T-helper 17 cell (primary cell): ENCODE measurements at regions not wholly inside any gene's neighbourhood (a gene's known extent, or its start where the extent isn't known, plus 50 kb on each side); places are given as distances from the start of the nearest gene placed in this dataset.
"Not testable (repeated sequence)": the region's sequence is repeated elsewhere in the genome, so short reads cannot be mapped to it uniquely, and the experiment has no call there.

Source experiments
- ATAC-seq: fragments of 150-1000 bp; cut with Tn5 transposase; 2 replicates; pipeline ENCODE4 v1.10.0; 2021; ENCODE audit warnings: mild to moderate bottlenecking, moderate library complexity
- DNase-seq, 3 donors: peaks; one replicate each; pipeline versions ENCODE4 v3.0.0 to v3.0.0-alpha.2; 2020 to 2021
- H3K9me3 ChIP-seq: one replicate; pipeline ENCODE4 v1.7.0; 2013; ENCODE audit warnings: low read length, mild to moderate bottlenecking; ENCODE audit not compliant: control insufficient read depth, poor library complexity, severe bottlenecking
- H3K27ac Mint-ChIP-seq: one replicate; pipeline ENCODE4 v1.8.0; 2022; ENCODE audit warnings: mild to moderate bottlenecking, moderate library complexity, mixed read lengths
- H3K27me3 Mint-ChIP-seq: one replicate; pipeline ENCODE4 v1.8.0; 2022; ENCODE audit warnings: mixed read lengths
- H3K36me3 Mint-ChIP-seq: one replicate; pipeline ENCODE4 v1.8.0; 2022; ENCODE audit warnings: low read depth, mixed read lengths
- H3K4me1 Mint-ChIP-seq: one replicate; pipeline ENCODE4 v1.8.0; 2022; ENCODE audit warnings: mild to moderate bottlenecking, mixed read lengths
- H3K4me3 Mint-ChIP-seq: one replicate; pipeline ENCODE4 v1.8.0; 2022; ENCODE audit warnings: mild to moderate bottlenecking, moderate library complexity, mixed read lengths

DNA sequence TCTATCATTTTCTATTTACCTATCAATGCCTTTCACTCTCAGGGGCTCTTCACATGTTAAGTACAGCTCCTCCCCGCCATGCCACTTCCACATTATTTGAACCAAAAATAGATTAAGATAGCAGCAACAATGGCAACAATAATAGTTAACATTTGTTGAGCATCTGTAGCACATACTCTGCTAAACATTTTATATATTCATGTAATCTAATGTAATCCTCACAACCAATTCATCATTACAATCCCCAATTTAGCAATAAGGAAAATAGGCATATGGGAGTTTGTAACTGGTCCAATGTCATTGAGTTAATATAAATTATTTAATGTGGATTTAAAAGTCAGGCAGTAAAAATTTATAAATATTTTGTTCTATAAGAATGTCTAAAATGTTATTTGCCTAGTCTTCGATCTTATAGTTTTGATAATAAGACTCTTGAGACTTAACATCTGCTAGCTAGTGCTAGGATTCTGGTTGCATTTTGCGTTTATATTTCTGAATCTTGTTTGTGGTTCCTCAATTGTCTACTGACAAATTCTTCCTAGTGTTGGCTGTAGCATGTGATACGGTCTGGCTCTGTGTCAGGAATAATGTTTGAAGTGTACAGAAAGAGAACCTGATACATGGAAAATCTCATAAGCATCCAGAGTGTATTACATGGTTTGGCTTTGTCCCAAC lies 621.5 kb upstream of the LUZP2 start:
- Mint-ChIP-seq H3K27me3 (no peaks in the 10 kb centered on the region), H3K4me1 (no peaks in the 10 kb centered on the region), H3K36me3 (no peaks in the 10 kb centered on the region), H3K4me3 (no peak overlapping the region), H3K27ac (no peak overlapping the region)
- ATAC-seq: no peak
- no peaks in the 10 kb centered on the region for H3K9me3 ChIP-seq
- no peak for DNase-seq

DNA sequence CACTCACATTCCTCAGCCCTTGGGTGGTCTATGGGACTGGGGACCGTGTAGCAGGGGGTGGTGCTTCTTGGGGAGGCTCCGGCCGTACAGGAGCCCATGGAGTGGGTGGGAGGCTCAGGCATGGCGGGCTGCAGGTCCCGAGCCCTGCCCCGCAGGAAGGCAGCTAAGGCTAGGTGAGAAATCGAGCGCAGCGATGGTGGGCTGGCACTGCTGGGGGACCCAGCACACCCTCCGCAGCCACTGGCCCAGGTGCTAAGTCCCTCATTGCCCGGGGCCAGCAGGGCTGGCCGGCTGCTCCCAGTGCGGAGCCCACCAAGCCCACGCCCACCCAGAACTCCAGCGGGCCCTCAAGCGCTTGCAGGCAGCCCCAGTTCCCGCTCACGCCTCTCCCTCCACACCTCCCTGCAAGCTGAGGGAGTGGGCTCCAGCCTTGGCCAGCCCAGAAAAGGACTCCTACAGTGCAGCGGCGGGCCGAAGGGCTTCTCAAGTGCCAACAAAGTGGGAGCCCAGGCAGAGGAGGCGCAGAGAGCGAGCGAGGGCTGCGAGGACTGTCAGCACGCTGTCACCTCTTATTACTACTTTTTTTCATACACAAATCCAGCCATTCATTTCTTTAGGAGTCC lies 613.3 kb upstream of the LUZP2 start:
- not testable (repeated sequence) for H3K27me3 Mint-ChIP-seq, DNase-seq, H3K36me3 Mint-ChIP-seq, H3K4me3 Mint-ChIP-seq, H3K27ac Mint-ChIP-seq, ATAC-seq, H3K4me1 Mint-ChIP-seq, H3K9me3 ChIP-seq

DNA sequence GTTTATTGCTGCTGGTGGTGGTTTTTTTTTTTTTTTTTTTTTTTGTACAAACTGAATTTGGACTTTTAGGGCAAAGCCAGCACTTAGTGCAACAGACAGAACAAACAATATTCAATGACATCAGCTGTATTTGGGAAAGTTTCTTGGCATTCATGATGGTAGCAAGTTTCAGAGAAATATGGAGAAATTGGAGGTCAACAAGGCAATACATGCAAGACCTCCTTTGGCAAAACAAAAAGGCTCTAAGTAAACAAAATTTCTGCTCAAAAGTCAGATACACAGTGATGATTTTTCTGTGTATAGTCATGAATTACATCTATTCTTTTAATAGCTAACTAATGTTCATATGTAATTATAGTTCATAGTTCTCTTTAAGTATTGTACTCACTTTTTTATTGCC lies 612.5 kb upstream of the LUZP2 start:
- Mint-ChIP-seq H3K27ac (no peak overlapping the region), H3K36me3 (no peaks in the 10 kb centered on the region), H3K4me1 (no peaks in the 10 kb centered on the region), H3K27me3 (no peaks in the 10 kb centered on the region), H3K4me3 (no peak overlapping the region)
- no peak for DNase-seq
- H3K9me3 ChIP-seq: no peaks in the 10 kb centered on the region
- no peak for ATAC-seq

DNA sequence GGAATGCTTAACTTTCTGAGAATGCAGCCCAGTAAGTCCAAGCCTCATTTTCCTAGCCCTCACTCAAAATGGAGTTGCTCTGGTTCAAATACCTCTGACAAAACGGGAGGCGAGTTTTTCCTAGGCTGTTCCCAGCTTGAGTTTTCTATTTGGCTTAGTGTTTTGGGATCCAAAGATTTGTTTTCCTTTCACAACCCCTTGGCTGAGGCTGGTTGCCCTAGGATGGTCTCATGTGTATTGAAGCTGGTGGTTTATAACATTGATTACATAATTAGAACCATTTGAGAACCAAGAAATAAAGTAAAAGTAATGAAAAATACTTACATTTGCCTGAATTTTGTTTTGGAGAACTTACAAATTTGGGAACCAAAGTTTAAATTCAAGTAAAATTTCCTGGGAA lies 611.1 kb upstream of the LUZP2 start:
- H3K9me3 ChIP-seq: no peaks in the 10 kb centered on the region
- ATAC-seq (no peak), DNase-seq (no peak)
- no peaks in the 10 kb centered on the region for H3K27me3 Mint-ChIP-seq
- no peak overlapping the region for H3K27ac Mint-ChIP-seq
- H3K36me3 Mint-ChIP-seq: no peaks in the 10 kb centered on the region
- H3K4me1 Mint-ChIP-seq: no peaks in the 10 kb centered on the region
- no peak overlapping the region for H3K4me3 Mint-ChIP-seq

DNA sequence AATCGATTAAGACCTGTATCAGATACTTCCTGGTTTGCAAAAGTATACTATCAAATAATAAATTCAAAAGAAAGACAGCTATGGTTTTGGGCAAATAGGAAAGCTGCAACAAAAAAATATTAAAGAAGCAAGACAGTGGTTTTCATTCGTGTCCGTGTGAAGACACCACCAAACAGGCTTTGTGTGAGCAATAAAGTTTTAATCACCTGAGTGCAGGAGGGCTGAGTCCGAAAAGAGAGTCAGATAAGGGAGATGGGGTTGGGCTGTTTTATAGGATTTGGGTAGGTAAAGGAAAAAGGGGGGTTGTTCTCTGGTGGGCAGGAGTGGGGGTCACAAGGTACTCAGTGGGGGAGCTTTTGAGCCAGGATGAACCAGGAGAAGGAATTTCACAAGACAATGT lies 609.7 kb upstream of the LUZP2 start:
- not testable (repeated sequence) for ATAC-seq, H3K27ac Mint-ChIP-seq, H3K36me3 Mint-ChIP-seq, H3K9me3 ChIP-seq, H3K4me1 Mint-ChIP-seq, H3K27me3 Mint-ChIP-seq, DNase-seq, H3K4me3 Mint-ChIP-seq

DNA sequence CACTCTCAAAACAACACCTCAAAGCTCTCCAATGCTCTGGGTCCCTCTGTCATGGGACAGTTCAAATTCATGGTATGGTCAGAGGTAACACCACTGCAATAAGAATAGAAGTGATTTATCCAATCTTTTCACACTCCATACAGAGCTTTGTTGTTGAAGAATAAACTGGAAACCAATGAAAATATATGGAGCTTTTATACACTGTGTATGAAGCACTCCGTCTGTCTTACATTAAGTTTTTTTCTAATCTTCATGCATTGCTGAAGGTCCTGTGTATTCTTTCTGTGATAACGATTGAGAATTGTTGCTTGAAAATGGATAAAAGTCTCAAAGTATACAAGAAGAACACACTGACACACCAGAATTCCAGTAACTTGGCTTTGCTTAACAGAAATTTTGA lies 603.7 kb upstream of the LUZP2 start:
- ATAC-seq: no peak
- Mint-ChIP-seq H3K4me3 (no peak overlapping the region), H3K36me3 (no peaks in the 10 kb centered on the region), H3K4me1 (no peaks in the 10 kb centered on the region), H3K27me3 (no peaks in the 10 kb centered on the region), H3K27ac (no peak overlapping the region)
- H3K9me3 ChIP-seq: no peaks in the 10 kb centered on the region
- DNase-seq: no peak

DNA sequence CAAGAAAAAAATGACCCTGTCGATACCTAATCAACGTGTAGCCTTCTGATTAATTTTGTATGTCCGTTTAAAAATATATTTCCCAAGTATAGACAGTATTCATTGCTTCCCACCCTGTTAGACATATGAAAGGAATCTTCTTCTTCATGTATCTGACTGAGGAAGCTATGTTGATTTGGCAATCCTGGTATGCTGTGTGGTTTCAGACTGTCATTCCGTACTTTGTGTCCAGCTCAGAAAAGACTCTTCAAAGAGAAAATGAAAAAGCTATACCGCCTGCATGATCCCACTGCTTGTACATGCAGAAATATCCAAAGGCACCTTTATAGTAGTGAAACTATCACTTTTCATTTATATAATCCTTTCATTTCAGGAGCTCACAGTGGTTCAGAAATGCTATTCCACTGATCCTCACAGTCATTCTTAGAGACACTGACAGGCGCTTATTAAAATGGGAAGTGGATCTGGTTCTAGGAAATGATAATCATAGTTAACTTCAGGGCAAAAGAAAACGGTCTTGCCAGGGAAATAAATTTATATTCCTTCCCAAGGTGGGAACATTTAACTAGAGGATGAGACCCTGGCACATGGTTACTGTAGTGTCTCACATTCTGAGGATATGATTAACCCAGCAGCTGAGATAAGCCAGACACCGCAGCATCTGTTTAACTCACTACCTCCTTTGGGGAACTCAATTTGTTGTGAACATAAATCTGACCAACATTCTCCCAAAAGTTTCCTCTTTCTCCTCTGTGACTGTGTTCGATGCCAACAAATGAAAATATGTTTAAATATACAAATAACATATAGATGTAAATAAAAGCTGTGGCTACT lies 599.2 kb upstream of the LUZP2 start:
- H3K9me3 ChIP-seq: no peaks in the 10 kb centered on the region
- H3K4me1 Mint-ChIP-seq: no peaks in the 10 kb centered on the region
- H3K27me3 Mint-ChIP-seq: no peaks in the 10 kb centered on the region
- ATAC-seq (no peak), DNase-seq (no peak)
- H3K4me3 Mint-ChIP-seq: no peak overlapping the region
- H3K36me3 Mint-ChIP-seq: no peaks in the 10 kb centered on the region
- H3K27ac Mint-ChIP-seq: no peak overlapping the region

DNA sequence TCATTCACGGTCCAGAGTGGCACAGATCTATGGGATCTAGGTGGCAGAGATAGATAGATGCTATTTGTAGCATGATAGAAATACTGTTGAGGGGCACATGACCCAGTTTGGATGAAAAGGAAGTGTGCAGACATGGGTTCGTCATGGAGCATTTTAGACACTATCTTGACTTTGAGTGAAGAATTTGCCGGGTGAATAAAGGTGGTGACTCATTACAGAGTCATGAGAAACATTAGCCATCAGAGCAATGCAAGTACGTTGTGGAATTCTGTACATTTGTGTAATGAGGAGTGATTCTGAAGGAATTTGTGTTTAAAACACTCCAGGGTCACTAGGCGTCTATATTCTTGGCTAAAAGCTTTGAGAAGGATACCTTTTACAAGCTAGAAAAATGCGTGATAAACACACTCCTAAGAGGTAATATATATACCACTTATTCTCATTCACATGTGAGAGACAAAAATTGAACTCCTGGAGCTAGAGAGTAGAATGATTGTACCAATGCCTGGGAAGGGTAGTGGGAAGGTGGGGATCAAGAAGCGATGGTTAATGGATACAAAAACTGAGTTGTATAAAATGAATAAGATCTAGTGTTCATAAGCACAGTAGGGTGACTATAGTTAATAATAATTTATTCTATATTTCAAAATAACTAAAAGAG lies 593.7 kb upstream of the LUZP2 start:
- H3K4me3 Mint-ChIP-seq: no peak overlapping the region
- H3K4me1 Mint-ChIP-seq: no peaks in the 10 kb centered on the region
- no peak overlapping the region for H3K27ac Mint-ChIP-seq

DNA sequence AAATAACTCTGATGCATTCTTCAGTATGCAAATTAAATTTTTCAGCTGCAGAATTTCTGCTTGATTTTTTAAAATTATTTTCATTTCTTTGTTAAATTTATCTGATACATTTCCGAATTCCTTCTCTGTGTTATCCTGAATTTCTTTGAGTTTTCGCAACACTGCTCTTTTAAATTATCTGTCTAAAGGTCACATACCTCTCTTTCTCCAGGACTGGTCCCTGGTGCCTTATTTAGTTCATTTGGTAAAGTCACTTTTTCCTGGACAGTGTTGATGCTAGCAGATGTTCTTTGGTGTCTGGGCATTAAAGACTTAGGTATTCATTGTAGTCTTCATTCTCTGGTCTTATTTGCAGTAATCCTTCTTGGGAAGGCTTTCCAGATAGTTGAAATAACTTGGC lies 577.4 kb upstream of the LUZP2 start:
- DNase-seq: no peak
- Mint-ChIP-seq H3K27ac (no peak overlapping the region), H3K27me3 (no peaks in the 10 kb centered on the region), H3K36me3 (no peaks in the 10 kb centered on the region), H3K4me1 (no peaks in the 10 kb centered on the region), H3K4me3 (no peak overlapping the region)
- H3K9me3 ChIP-seq: no peaks in the 10 kb centered on the region
- no peak for ATAC-seq

More for the DNA sequence above, 593.7 kb upstream of the LUZP2 start:
- H3K27me3 Mint-ChIP-seq: no peaks in the 10 kb centered on the region
- ATAC-seq (no peak), DNase-seq (no peak)
- H3K9me3 ChIP-seq: no peaks in the 10 kb centered on the region
- H3K36me3 Mint-ChIP-seq: no peaks in the 10 kb centered on the region

DNA sequence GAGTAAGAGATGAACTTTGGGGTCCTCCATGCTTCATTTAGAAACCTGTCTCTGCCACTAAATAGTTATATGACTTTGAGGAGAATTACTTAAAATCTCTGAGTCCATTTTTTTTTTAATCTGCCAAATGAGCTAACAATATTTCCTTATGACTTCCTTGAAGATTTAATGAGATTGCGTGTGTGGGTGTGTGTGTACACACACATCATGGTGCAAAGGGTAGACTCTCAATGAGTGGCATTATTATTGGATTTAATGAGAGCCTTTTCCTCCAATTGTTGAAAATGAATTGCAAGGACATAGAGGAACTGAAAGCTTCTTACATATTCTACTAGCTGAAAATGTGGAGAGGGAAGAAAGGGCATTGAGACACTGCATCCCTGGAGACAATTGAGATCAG lies 573.5 kb upstream of the LUZP2 start:
- H3K9me3 ChIP-seq: no peaks in the 10 kb centered on the region
- H3K4me1 Mint-ChIP-seq: no peaks in the 10 kb centered on the region
- no peaks in the 10 kb centered on the region for H3K36me3 Mint-ChIP-seq
- H3K4me3 Mint-ChIP-seq: no peak overlapping the region
- H3K27ac Mint-ChIP-seq: no peak overlapping the region
- DNase-seq (no peak), ATAC-seq (no peak)
- no peaks in the 10 kb centered on the region for H3K27me3 Mint-ChIP-seq

DNA sequence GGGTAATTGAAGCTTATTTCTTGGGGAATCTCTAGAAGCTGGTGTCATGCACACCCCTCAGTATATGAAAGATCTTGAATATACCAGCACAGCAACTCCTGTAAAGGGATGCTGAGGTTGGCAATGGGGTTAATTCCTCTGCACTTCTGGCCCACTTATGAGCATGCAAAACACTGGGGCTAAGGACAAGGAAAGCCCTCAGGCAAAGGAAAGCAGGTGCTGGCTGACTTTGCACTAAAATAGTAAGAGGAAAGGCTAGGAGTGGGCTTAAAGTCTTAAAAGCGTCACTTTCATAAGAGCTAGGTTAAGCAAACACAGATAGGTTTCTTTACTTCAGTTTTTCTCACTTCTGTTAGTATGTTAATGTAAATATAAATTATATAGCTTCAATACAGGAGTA lies 572.6 kb upstream of the LUZP2 start:
- H3K27ac Mint-ChIP-seq: no peak overlapping the region
- no peaks in the 10 kb centered on the region for H3K27me3 Mint-ChIP-seq
- no peaks in the 10 kb centered on the region for H3K9me3 ChIP-seq
- ATAC-seq: no peak
- no peak overlapping the region for H3K4me3 Mint-ChIP-seq
- no peak for DNase-seq
- H3K4me1 Mint-ChIP-seq: no peaks in the 10 kb centered on the region
- no peaks in the 10 kb centered on the region for H3K36me3 Mint-ChIP-seq

DNA sequence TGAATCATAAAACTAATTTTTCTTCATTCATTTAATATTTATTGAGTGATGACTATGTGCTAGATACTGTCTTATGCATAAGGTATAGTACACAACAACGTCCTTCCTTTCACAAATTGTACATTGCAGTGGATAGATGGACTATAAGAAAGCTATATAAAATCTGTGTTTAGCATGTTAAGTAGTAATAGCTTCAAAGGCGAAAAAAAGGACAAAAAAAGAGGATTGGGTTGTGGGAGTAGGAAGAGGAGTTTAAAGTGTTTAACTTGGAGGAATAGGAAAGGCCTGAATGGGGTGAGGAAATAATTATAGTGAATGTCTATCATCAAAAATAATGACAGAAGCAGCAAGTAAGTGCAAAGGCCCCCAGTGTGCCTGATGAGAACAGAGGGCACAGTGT lies 565.4 kb upstream of the LUZP2 start:
- Mint-ChIP-seq H3K27me3 (no peaks in the 10 kb centered on the region), H3K4me1 (no peaks in the 10 kb centered on the region), H3K27ac (no peak overlapping the region), H3K4me3 (no peak overlapping the region), H3K36me3 (no peaks in the 10 kb centered on the region)
- ATAC-seq (no peak), DNase-seq (no peak)
- no peaks in the 10 kb centered on the region for H3K9me3 ChIP-seq

DNA sequence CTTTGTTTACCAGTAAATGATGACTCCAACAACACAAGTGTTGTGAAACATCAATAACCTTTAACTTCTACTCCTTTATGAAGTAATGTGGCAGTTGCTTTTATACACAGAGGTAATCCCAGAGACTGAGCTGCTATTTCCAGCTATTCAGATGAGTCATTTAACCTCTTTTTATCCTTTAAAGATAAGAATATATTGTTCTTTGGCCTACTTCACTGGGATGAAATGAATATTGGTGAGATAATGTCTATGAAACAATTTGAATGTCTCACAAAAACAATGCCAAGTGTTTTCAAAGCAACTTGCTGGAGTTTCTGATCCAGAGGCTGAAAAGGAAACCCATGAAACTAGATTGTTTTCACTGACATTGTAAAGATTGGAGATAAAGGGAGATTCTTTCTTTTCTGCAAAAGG lies 564.4 kb upstream of the LUZP2 start:
- Mint-ChIP-seq H3K27ac (no peak overlapping the region), H3K4me3 (no peak overlapping the region), H3K36me3 (no peaks in the 10 kb centered on the region), H3K4me1 (no peaks in the 10 kb centered on the region), H3K27me3 (no peaks in the 10 kb centered on the region)
- ATAC-seq: no peak
- no peaks in the 10 kb centered on the region for H3K9me3 ChIP-seq
- DNase-seq: no peak
